ENCODE measurements at regions not wholly inside any gene's neighbourhood (a gene's known extent, or its start where the extent isn't known, plus 50 kb on each side); places are given as distances from the start of the nearest gene placed in this dataset.

GRCh38 chr18:2387588-2387987, 183.7 kb downstream of the METTL4 start:
- no peak for TF ChIP-seq POLR2A (IDR thresholded peaks at IDR 0.05)
- TF ChIP-seq, protein P1, sequence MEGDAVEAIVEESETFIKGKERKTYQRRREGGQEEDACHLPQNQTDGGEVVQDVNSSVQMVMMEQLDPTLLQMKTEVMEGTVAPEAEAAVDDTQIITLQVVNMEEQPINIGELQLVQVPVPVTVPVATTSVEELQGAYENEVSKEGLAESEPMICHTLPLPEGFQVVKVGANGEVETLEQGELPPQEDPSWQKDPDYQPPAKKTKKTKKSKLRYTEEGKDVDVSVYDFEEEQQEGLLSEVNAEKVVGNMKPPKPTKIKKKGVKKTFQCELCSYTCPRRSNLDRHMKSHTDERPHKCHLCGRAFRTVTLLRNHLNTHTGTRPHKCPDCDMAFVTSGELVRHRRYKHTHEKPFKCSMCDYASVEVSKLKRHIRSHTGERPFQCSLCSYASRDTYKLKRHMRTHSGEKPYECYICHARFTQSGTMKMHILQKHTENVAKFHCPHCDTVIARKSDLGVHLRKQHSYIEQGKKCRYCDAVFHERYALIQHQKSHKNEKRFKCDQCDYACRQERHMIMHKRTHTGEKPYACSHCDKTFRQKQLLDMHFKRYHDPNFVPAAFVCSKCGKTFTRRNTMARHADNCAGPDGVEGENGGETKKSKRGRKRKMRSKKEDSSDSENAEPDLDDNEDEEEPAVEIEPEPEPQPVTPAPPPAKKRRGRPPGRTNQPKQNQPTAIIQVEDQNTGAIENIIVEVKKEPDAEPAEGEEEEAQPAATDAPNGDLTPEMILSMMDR (IDR thresholded peaks at IDR 0.05), result no peak
